ES-I3 (cell line): ENCODE measurements at regions not wholly inside any gene's neighbourhood (a gene's known extent, or its start where the extent isn't known, plus 50 kb on each side); places are given as distances from the start of the nearest gene placed in this dataset.
"Not testable (repeated sequence)": the region's sequence is repeated elsewhere in the genome, so short reads cannot be mapped to it uniquely, and the experiment has no call there.

Experiments used
- H3K36me3 ChIP-seq: 2 replicates; pipeline ENCODE4 v1.6.1; 2013; ENCODE audit warnings: mild to moderate bottlenecking, low read length, control low read depth, moderate library complexity; ENCODE audit not compliant: insufficient read depth
- H3K4me1 ChIP-seq: 2 replicates; pipeline ENCODE4 v1.6.1; 2013; ENCODE audit warnings: mild to moderate bottlenecking, control low read depth, low read length; ENCODE audit not compliant: insufficient read depth
- H3K9ac ChIP-seq: 2 replicates; pipeline ENCODE4 v1.6.1; 2013; ENCODE audit warnings: low read depth, mild to moderate bottlenecking, low read length, moderate library complexity
- H3K9me3 ChIP-seq: 2 replicates; pipeline ENCODE4 v1.6.1; 2013; ENCODE audit warnings: mild to moderate bottlenecking, low read length, moderate library complexity; ENCODE audit not compliant: control insufficient read depth, insufficient read depth

GRCh38 chr12:11992515-11992914 is 78.2 kb upstream of the BCL2L14 start:
- Histone ChIP-seq H3K4me1 (no peaks in the 10 kb centered on the region), H3K9me3 (no peaks in the 10 kb centered on the region), H3K9ac (no peak overlapping the region), H3K36me3 (no peaks in the 10 kb centered on the region)

- not testable (repeated sequence) for H3K9ac ChIP-seq, H3K36me3 ChIP-seq, H3K4me1 ChIP-seq, H3K9me3 ChIP-seq
These were observed 72.3 kb upstream of the BCL2L14 start for GRCh38 chr12:11998307-11998943.

GRCh38 chr12:11998944-11999315 is 71.8 kb upstream of the BCL2L14 start:
- no peaks in the 10 kb centered on the region for H3K9me3 ChIP-seq
- H3K36me3 ChIP-seq = no peaks in the 10 kb centered on the region
- no peak overlapping the region for H3K9ac ChIP-seq
- no peaks in the 10 kb centered on the region for H3K4me1 ChIP-seq

DNA sequence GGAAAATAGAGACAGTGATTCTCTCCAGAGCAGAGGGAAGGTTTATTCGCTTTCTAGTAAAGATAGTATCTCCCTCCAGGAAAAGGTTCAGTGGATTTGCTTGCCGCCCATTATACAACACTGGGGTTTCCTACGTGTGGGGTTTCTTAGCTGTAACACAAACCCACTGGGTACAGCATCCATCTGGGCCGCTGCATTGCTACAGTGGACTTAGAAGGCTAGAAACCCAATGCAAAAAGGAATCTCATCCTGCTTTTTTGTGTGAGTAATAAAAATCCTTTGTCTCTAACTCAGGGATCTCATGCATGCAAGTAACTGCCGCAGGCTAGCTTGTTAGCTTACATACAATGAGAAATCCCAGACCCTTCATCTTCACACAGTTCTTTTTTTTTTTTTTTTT is 67.1 kb upstream of the BCL2L14 start:
- no peak overlapping the region for H3K9ac ChIP-seq
- no peaks in the 10 kb centered on the region for H3K9me3 ChIP-seq
- peaks cover 8% of the 10 kb centered on the region for H3K4me1 ChIP-seq
- H3K36me3 ChIP-seq = no peaks in the 10 kb centered on the region

GRCh38 chr12:12004524-12004923 is 66.2 kb upstream of the BCL2L14 start:
- Histone ChIP-seq H3K4me1 (peaks cover 11% of the 10 kb centered on the region), H3K9ac (no peak overlapping the region), H3K36me3 (no peaks in the 10 kb centered on the region), H3K9me3 (no peaks in the 10 kb centered on the region)

GRCh38 chr12:12007001-12007712 is 63.6 kb upstream of the BCL2L14 start:
- H3K9me3 ChIP-seq = no peaks in the 10 kb centered on the region
- H3K9ac ChIP-seq = no peak overlapping the region
- H3K36me3 ChIP-seq = no peaks in the 10 kb centered on the region
- H3K4me1 ChIP-seq = peaks cover 30% of the 10 kb centered on the region

DNA sequence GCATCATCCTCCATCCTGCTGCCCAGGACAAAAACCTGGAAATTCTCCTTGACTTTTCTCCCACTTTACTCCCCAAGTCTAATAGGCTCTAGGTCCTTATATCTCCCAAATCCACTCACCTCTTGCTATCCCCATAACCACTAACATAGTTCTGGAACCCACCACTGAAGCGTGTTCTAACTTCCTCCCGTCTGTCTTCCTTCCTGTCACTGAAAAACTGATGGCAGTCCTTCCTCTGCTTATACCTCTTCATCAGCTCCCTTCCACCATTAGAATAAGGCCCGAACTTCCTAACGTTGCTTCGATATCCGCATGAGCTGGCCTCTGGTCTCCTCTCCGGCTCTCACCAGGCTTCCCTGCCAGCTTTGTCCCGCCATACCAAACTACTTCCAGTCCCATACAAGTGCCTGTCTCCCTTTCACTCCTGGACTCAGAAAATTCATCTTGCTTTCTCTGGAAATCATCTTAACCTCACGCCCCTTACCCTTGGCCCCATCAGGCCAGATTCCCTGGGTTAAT is 63.0 kb upstream of the BCL2L14 start:
- Histone ChIP-seq H3K9me3 (no peaks in the 10 kb centered on the region), H3K36me3 (no peaks in the 10 kb centered on the region), H3K9ac (no peak overlapping the region), H3K4me1 (peaks cover 30% of the 10 kb centered on the region)

DNA sequence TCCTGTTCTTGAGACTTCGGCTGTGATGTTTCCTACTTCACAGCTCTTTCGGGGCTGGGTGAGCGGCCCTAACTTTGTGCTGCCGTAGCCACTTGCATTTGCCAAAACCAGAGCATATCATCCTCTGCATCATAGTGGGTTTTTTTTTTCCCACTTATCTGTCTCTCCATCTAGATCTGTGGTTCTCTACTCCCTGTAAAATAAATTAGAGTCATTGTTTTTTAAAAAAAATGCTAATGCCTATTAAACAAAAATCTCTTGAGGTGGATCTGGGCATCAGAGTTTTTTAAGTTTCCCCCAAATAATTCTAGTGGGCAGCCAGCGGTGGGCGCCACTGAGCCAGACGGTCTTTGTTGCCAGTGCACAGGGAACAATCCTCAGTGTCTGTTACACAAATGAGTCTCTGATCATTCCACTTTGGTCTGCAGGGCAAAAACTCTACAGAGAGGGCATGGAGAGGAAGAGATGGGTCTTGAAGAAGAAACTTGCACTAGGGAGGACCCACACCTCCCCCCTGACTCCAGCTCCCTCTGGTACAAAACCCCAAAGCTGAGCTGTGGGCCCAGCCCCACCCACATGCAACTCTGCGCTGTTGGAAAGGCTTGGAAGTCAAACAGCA is 62.4 kb upstream of the BCL2L14 start:
- Histone ChIP-seq H3K9ac (peak overlapping the region; percentile 18), H3K4me1 (peaks cover 30% of the 10 kb centered on the region), H3K36me3 (no peaks in the 10 kb centered on the region), H3K9me3 (no peaks in the 10 kb centered on the region)

GRCh38 chr12:12008931-12009611 is 61.7 kb upstream of the BCL2L14 start:
- peak overlapping the region; percentile 18 for H3K9ac ChIP-seq
- H3K4me1 ChIP-seq = peaks cover 30% of the 10 kb centered on the region
- H3K9me3 ChIP-seq = no peaks in the 10 kb centered on the region
- H3K36me3 ChIP-seq = no peaks in the 10 kb centered on the region

GRCh38 chr12:12009749-12010276 is 60.9 kb upstream of the BCL2L14 start:
- H3K9me3 ChIP-seq, H3K9ac ChIP-seq, H3K36me3 ChIP-seq: not testable (repeated sequence)
- H3K4me1 ChIP-seq = peaks cover 30% of the 10 kb centered on the region

DNA sequence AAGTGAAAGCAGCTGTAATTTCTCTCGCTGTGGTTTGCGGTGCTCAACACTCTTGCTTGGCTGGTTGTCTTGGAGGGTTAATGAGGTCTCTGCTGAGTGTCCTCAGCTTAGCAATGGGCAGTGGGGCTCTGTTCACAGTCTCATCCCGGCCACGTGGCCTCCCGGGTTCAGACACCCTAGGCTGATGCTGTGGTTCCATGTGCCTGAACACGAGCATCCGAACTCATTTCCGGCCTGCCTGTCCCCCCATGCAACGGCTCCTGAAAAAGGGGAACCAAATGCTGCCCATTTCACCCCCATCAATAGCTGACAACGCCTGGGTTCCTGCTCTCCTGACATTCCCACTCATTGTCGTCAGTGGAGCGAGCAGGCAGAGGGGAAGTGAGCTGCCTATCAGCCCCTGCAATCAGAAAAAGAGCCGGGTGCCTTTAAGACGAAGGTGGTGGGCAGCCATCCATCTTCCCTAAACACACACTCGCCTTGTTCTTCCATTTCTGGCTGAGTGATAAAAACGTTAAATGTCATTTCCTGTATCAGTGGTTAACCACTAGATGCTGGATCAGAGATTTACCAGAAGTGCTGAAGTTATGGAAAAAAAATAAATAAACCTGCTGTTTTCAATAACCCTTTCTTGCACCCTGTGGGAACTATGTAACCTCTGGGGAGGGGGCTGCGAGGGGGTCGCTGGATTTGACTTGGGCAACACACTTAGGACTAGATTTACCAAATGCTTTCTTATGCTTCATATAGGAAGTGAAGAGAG is 60.3 kb upstream of the BCL2L14 start:
- Histone ChIP-seq H3K9ac (no peak overlapping the region), H3K4me1 (peaks cover 30% of the 10 kb centered on the region), H3K9me3 (no peaks in the 10 kb centered on the region), H3K36me3 (no peaks in the 10 kb centered on the region)

DNA sequence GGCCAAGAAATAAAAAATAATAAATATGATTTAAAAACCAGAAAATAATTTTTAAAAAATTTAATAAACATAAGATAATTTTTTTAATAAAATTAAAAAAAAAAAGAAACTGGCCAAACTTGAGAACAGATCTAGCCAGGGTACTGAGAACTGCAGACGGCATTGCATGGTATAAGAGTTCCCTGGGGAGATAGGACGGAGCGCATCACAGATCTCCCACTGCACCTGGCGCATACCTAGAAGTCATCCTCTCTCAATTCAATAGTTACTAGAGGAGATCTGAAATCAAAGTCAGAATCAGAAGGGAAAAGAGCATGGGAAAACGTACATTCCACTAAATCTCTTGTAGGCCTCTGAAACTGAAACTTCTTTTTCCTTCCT is 58.9 kb upstream of the BCL2L14 start:
- Histone ChIP-seq H3K4me1 (peaks cover 39% of the 10 kb centered on the region), H3K36me3 (no peaks in the 10 kb centered on the region), H3K9ac (no peak overlapping the region), H3K9me3 (no peaks in the 10 kb centered on the region)

DNA sequence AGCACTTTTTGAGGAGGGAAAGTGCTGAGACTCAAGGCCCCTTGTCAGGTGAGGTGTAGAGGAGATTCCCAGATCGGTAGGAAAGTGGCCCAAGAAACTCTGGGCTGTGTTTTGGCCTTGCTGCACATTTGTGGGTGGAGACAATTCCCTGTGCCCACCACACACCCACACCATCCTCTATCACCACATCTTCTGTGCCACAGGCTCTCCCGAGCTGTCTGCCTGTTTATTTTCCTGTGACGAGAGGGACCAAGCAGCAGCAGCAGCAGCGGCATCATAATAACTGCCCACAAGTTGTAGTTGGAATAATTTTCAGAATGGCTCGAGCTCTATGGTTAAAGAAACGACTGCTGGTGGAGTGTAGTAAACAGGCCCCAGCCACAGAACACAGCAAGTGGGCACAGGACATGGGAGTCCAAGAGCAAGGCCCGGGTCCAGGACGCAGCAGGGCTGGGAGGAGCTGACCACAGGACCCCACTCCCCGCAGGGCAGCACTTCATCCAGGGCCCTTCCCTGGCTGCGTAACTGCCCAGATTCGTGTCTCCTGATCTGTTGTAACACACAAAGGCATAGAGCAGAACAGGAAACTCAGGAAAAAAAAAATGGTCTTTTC is 55.6 kb upstream of the BCL2L14 start:
- peaks cover 31% of the 10 kb centered on the region for H3K4me1 ChIP-seq

More for the DNA sequence above, 55.6 kb upstream of the BCL2L14 start:
- Histone ChIP-seq H3K9ac (no peak overlapping the region), H3K36me3 (no peaks in the 10 kb centered on the region), H3K9me3 (no peaks in the 10 kb centered on the region)
